ENCODE measurements at regions not wholly inside any gene's neighbourhood (a gene's known extent, or its start where the extent isn't known, plus 50 kb on each side); places are given as distances from the start of the nearest gene placed in this dataset.

- no peaks in the 10 kb centered on the region for H3K9me3 ChIP-seq (ENCODE audit: insufficient read depth, low read length, severe bottlenecking)
- no peak overlapping the region for H2AFZ ChIP-seq (ENCODE audit: low read depth, low read length)
- H3K79me2 ChIP-seq (ENCODE audit: insufficient read depth, low read length), result no peaks in the 10 kb centered on the region
- ATAC-seq (ENCODE audit: insufficient read depth, low read depth) (no peak), DNase-seq (no peak)
- no peaks in the 10 kb centered on the region for H3K4me1 ChIP-seq (ENCODE audit: insufficient read depth, low read length)
- no peaks in the 10 kb centered on the region for H4K20me1 ChIP-seq (ENCODE audit: insufficient read depth, low read length)
- no peak overlapping the region for H3K27ac ChIP-seq (ENCODE audit: low read length)
- no peaks in the 10 kb centered on the region for H3K36me3 ChIP-seq (ENCODE audit: insufficient read depth, low read length)
- H3K4me3 ChIP-seq (ENCODE audit: low read depth in 1 of 2, low read length in 2 of 2), result no peak overlapping the region
- no peak overlapping the region for H3K4me2 ChIP-seq (ENCODE audit: insufficient read depth, low read length)
- TF ChIP-seq EZH2 (IDR thresholded peaks at IDR 0.05; ENCODE audit: borderline replicate concordance, low read depth, low read length, severe bottlenecking) (no peak), CTCF (IDR thresholded peaks at IDR 0.05; ENCODE audit: borderline replicate concordance, extremely low read depth, low read length, poor library complexity, severe bottlenecking) (no peak)
- H3K9ac ChIP-seq (ENCODE audit: low read depth, low read length), result no peak overlapping the region
- H3K27me3 ChIP-seq (ENCODE audit: insufficient read depth, low read length, poor library complexity), result no peaks in the 10 kb centered on the region
Observed at GRCh38 chr6:54448617-54449016, 140.4 kb downstream of the TINAG start.

- Histone ChIP-seq H3K79me2 (ENCODE audit: insufficient read depth, low read length) (no peaks in the 10 kb centered on the region), H3K4me3 (ENCODE audit: low read depth in 1 of 2, low read length in 2 of 2) (no peak overlapping the region), H3K36me3 (ENCODE audit: insufficient read depth, low read length) (no peaks in the 10 kb centered on the region), H3K27me3 (ENCODE audit: insufficient read depth, low read length, poor library complexity) (no peaks in the 10 kb centered on the region), H3K27ac (ENCODE audit: low read length) (no peak overlapping the region), H2AFZ (ENCODE audit: low read depth, low read length) (no peak overlapping the region), H3K9ac (ENCODE audit: low read depth, low read length) (no peak overlapping the region), H3K4me1 (ENCODE audit: insufficient read depth, low read length) (no peaks in the 10 kb centered on the region), H3K9me3 (ENCODE audit: insufficient read depth, low read length, severe bottlenecking) (no peaks in the 10 kb centered on the region), H4K20me1 (ENCODE audit: insufficient read depth, low read length) (no peaks in the 10 kb centered on the region), H3K4me2 (ENCODE audit: insufficient read depth, low read length) (no peak overlapping the region)
- ATAC-seq (ENCODE audit: insufficient read depth, low read depth) (no peak), DNase-seq (no peak)
- TF ChIP-seq CTCF (IDR thresholded peaks at IDR 0.05; ENCODE audit: borderline replicate concordance, extremely low read depth, low read length, poor library complexity, severe bottlenecking), result no peak
- no peak for TF ChIP-seq EZH2 (IDR thresholded peaks at IDR 0.05; ENCODE audit: borderline replicate concordance, low read depth, low read length, severe bottlenecking)
Observed at GRCh38 chr6:54451516-54451915, 143.3 kb downstream of the TINAG start.

- H3K27ac ChIP-seq (ENCODE audit: low read length), result no peak overlapping the region
- TF ChIP-seq EZH2 (IDR thresholded peaks at IDR 0.05; ENCODE audit: borderline replicate concordance, low read depth, low read length, severe bottlenecking) (no peak), CTCF (IDR thresholded peaks at IDR 0.05; ENCODE audit: borderline replicate concordance, extremely low read depth, low read length, poor library complexity, severe bottlenecking) (no peak)
- H3K9me3 ChIP-seq (ENCODE audit: insufficient read depth, low read length, severe bottlenecking), result no peaks in the 10 kb centered on the region
- no peak overlapping the region for H3K9ac ChIP-seq (ENCODE audit: low read depth, low read length)
- H2AFZ ChIP-seq (ENCODE audit: low read depth, low read length), result no peak overlapping the region
- H3K4me1 ChIP-seq (ENCODE audit: insufficient read depth, low read length), result no peaks in the 10 kb centered on the region
- no peaks in the 10 kb centered on the region for H3K79me2 ChIP-seq (ENCODE audit: insufficient read depth, low read length)
- H3K27me3 ChIP-seq (ENCODE audit: insufficient read depth, low read length, poor library complexity), result no peaks in the 10 kb centered on the region
- H4K20me1 ChIP-seq (ENCODE audit: insufficient read depth, low read length), result no peaks in the 10 kb centered on the region
- no peak overlapping the region for H3K4me2 ChIP-seq (ENCODE audit: insufficient read depth, low read length)
- no peak overlapping the region for H3K4me3 ChIP-seq (ENCODE audit: low read depth in 1 of 2, low read length in 2 of 2)
- DNase-seq (no peak), ATAC-seq (ENCODE audit: insufficient read depth, low read depth) (no peak)
- H3K36me3 ChIP-seq (ENCODE audit: insufficient read depth, low read length), result no peaks in the 10 kb centered on the region
Observed at GRCh38 chr6:54463354-54464024, 155.2 kb downstream of the TINAG start.
